SJSA1 (cell line): ENCODE measurements at regions not wholly inside any gene's neighbourhood (a gene's known extent, or its start where the extent isn't known, plus 50 kb on each side); places are given as distances from the start of the nearest gene placed in this dataset.

Source experiments
- DNase-seq, 2 experiments: peaks; one replicate each; pipeline ENCODE4 v3.0.0-alpha.2; 2015 to 2020; ENCODE audit warnings: low spot score in 2 of 2, low read depth in 1 of 2
- H3K27ac ChIP-seq: fragments of 250-450 bp; sonication (Bioruptor Pico); 2 replicates; pipeline ENCODE4 v1.5.1; 2020; ENCODE audit warnings: mild to moderate bottlenecking, moderate library complexity
- H3K27me3 ChIP-seq: fragments of 250-450 bp; sonication (Bioruptor Pico); replicated peaks from 2 replicates; pipeline ENCODE4 v1.5.1; 2020; ENCODE audit warnings: mild to moderate bottlenecking, moderate library complexity
- H3K36me3 ChIP-seq: fragments of 250-450 bp; sonication (Bioruptor Pico); 2 replicates; pipeline ENCODE4 v1.5.1; 2020; ENCODE audit warnings: mild to moderate bottlenecking
- H3K4me1 ChIP-seq: fragments of 250-450 bp; sonication (Bioruptor Pico); replicated peaks from 2 replicates; pipeline ENCODE4 v1.6.1; 2021; ENCODE audit warnings: mild to moderate bottlenecking
- H3K4me3 ChIP-seq: fragments of 250-450 bp; sonication (Bioruptor Pico); 2 replicates; pipeline ENCODE4 v1.5.1; 2020; ENCODE audit warnings: mild to moderate bottlenecking
- H3K9me3 ChIP-seq: fragments of 250-450 bp; sonication (Bioruptor Pico); replicated peaks from 2 replicates; pipeline ENCODE4 v1.5.1; 2020; ENCODE audit warnings: mild to moderate bottlenecking

DNA sequence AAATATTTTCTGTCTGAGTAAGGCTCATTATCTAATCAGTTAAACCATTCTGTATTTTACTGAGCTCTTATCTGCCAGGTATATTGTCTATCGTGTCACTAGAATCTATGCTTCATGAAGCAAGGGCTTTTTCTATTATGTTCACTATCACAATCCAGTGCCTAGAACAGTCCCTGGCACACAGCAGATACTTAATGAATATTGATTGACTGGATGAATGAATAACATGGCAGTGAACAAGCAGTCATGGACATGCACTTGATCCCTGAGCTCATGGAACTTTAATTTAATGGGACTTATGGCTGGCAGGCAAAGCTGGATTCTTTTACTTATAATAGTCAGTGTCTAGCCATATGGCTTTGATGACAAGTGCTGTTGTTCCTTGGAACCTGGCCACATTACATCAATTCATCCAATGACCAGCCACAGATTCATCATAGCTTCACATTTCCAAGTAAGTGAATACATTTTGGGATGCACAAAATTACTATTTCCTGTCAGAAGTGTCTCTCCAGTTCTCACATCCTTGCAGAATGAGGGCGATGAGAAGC, 214.8 kb downstream of the COG6 start:
- H3K27ac ChIP-seq: no peak overlapping the region
- H3K27me3 ChIP-seq: no peaks in the 10 kb centered on the region
- no peak for DNase-seq
- H3K4me3 ChIP-seq: no peak overlapping the region
- no peaks in the 10 kb centered on the region for H3K36me3 ChIP-seq
- H3K4me1 ChIP-seq: peaks cover 1% of the 10 kb centered on the region; the same call in 1 of the 2 replicates
- no peaks in the 10 kb centered on the region for H3K9me3 ChIP-seq

DNA sequence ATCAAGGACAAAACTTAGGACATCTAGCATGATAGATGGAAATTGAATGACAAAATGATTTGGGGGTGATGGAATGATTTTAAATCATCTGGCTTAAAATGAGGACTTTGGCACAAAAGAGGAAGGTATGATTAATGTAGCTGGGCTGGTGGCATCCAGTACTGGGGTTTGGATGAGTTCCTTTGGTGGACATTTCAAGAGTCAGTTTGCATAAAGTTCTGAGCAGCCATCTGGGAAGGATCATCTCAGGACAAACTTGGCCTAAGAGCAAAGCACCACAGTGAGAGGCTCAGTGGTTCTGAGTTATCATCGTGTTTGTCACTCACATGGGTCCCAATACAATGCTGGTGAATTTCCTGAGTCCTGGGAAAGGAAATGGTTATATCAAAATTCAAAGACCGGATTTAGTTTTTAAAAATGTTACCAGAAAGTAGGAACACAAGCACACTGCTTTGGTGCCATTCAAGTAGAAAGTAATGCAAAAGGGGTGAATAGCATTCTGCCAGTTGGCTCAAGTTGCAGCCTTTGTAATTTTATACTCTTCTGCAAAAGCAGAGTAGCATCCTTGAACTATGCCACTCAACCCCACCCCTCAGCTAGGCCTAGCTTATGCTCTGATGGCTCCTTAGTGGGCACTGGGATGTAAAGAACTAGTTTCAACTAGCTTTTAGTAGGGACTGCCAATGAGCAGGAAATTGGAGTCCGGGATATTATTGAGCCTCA, 219.0 kb downstream of the COG6 start:
- no peaks in the 10 kb centered on the region for H3K9me3 ChIP-seq
- peaks cover 16% of the 10 kb centered on the region for H3K4me1 ChIP-seq
- no peaks in the 10 kb centered on the region for H3K27me3 ChIP-seq
- DNase-seq: no peak
- no peak overlapping the region for H3K4me3 ChIP-seq
- H3K27ac ChIP-seq: no peak overlapping the region
- no peaks in the 10 kb centered on the region for H3K36me3 ChIP-seq

- Histone ChIP-seq H3K36me3 (no peaks in the 10 kb centered on the region), H3K27ac (no peak overlapping the region), H3K4me1 (peaks cover 16% of the 10 kb centered on the region), H3K9me3 (no peaks in the 10 kb centered on the region), H3K27me3 (no peaks in the 10 kb centered on the region), H3K4me3 (no peak overlapping the region)
- DNase-seq: no peak
Measured at GRCh38 chr13:39875111-39875987, 219.9 kb downstream of the COG6 start.

GRCh38 chr13:39876258-39876657, 220.8 kb downstream of the COG6 start:
- Histone ChIP-seq H3K36me3 (no peaks in the 10 kb centered on the region), H3K4me1 (peaks cover 16% of the 10 kb centered on the region), H3K4me3 (no peak overlapping the region), H3K27ac (peak overlapping the region; percentile 44), H3K27me3 (no peaks in the 10 kb centered on the region), H3K9me3 (no peaks in the 10 kb centered on the region)
- DNase-seq: peak; percentile 48 to 62

- H3K27ac ChIP-seq: no peak overlapping the region
- DNase-seq: no peak
- H3K36me3 ChIP-seq: no peaks in the 10 kb centered on the region
- H3K4me3 ChIP-seq: no peak overlapping the region
- H3K27me3 ChIP-seq: no peaks in the 10 kb centered on the region
- H3K4me1 ChIP-seq: peaks cover 16% of the 10 kb centered on the region
- H3K9me3 ChIP-seq: no peaks in the 10 kb centered on the region
Measured at GRCh38 chr13:39877134-39877533, 221.7 kb downstream of the COG6 start.

DNA sequence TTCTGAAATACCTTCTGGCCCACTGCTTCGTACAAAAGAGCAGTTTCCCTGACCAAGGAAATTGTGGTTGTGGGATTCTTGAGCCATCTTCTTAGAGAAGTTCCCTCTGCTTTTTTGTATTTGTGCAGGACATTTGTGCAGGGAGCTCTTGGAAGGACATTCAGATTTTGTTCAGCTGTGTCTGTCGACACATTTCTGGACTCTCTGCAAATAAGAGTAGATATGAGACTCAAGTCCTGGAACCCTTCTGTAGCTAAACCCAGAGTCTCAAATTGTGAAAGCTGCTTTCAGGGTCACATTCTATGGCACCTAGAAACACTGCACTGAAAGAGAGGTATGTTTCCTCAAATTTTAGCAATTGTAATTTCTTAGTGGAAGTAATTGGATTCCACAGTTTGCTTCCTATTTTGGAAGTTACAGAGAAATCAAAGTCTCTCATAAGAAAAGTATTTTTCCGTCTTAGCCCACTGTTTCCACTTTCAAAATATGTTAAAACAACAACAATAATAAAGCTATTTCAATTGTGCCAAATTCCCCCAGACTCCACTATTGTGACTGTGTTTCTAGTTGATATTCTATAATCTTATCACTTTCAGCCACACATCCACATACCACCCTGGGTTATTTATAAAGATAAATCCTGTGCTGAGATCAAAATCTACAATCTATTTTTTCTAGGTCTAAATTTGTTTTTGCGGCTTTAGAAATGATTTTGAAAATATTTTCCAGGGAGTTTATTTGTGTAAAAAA, 224.0 kb downstream of the COG6 start:
- no peaks in the 10 kb centered on the region for H3K27me3 ChIP-seq
- H3K9me3 ChIP-seq: no peaks in the 10 kb centered on the region
- no peak overlapping the region for H3K27ac ChIP-seq
- DNase-seq: no peak
- H3K4me3 ChIP-seq: no peak overlapping the region
- H3K4me1 ChIP-seq: peaks cover 16% of the 10 kb centered on the region
- H3K36me3 ChIP-seq: no peaks in the 10 kb centered on the region

DNA sequence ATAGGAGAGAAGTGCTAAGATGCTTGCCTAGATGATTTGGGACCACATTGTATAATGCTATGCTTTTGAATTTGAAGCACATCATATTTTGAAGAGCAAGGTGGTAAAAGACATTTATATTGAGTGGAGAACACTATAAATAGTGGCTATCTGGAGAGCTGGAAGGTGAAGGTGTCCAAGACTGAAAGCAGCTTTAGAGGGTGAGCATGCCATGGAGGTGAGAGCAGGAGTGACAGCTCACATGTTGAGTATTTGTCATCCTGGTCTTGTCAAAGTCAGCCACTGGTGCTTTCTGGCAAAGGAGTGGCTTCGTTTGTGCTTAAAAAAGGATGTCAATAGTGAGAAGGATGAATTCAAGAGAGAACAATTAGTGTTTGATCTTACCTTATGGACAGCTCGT, 225.9 kb downstream of the COG6 start:
- no peak overlapping the region for H3K27ac ChIP-seq
- no peaks in the 10 kb centered on the region for H3K27me3 ChIP-seq

GRCh38 chr13:39881887-39882286, 226.4 kb downstream of the COG6 start:
- Histone ChIP-seq H3K9me3 (no peaks in the 10 kb centered on the region), H3K4me3 (no peak overlapping the region), H3K4me1 (no peaks in the 10 kb centered on the region), H3K27me3 (no peaks in the 10 kb centered on the region), H3K27ac (no peak overlapping the region), H3K36me3 (no peaks in the 10 kb centered on the region)
- DNase-seq: no peak

More for the DNA sequence above, 225.9 kb downstream of the COG6 start:
- Histone ChIP-seq H3K4me3 (no peak overlapping the region), H3K36me3 (no peaks in the 10 kb centered on the region), H3K9me3 (no peaks in the 10 kb centered on the region), H3K4me1 (peaks cover 3% of the 10 kb centered on the region)
- no peak for DNase-seq

- Histone ChIP-seq H3K27ac (no peak overlapping the region), H3K36me3 (no peaks in the 10 kb centered on the region), H3K4me3 (no peak overlapping the region), H3K27me3 (no peaks in the 10 kb centered on the region), H3K4me1 (no peaks in the 10 kb centered on the region), H3K9me3 (no peaks in the 10 kb centered on the region)
- DNase-seq: no peak
Measured at GRCh38 chr13:39884166-39884565, 228.7 kb downstream of the COG6 start.

DNA sequence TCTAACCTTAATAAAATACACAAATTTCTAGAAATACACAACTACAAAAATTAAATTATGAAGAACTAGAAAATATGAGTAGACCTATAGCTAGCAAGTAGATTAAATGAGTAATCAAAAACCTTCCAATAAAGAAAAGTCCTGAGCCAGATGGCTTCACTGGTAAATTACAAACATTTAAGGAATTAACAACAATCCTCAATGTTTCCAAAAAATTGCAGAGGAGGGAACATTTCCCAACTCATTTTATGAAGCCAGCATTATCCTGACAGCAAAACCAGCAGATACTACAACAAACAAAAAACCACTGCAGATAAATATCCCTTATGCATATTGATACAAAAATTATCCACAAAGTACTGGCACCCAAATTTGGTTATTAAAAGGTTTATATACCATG, 230.9 kb downstream of the COG6 start:
- Histone ChIP-seq H3K36me3 (no peaks in the 10 kb centered on the region), H3K4me3 (no peak overlapping the region)
- DNase-seq: no peak

DNA sequence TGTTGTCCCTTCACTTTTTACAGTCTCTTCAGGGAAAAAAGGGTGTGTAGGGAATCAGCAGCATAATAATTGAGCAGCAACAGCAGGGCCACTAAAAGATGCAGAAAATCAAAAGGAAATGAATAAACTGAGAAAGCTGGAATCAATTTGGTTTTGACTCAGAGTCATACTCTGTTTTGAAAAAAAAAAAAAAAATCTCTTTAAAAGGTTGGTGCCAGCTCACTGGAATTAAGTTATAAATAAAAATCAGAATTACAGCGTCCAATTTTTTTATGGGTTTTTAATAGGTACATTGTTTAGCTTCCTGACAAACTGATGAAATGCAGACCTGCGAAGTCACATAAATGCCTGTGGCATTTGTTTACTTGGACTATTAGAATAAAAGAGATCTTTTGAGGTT, 231.9 kb downstream of the COG6 start:
- no peaks in the 10 kb centered on the region for H3K27me3 ChIP-seq
- no peaks in the 10 kb centered on the region for H3K36me3 ChIP-seq
- H3K27ac ChIP-seq: no peak overlapping the region
- no peaks in the 10 kb centered on the region for H3K9me3 ChIP-seq
- H3K4me1 ChIP-seq: no peaks in the 10 kb centered on the region
- no peak for DNase-seq
- no peak overlapping the region for H3K4me3 ChIP-seq

More for the DNA sequence above, 230.9 kb downstream of the COG6 start:
- H3K9me3 ChIP-seq: no peaks in the 10 kb centered on the region
- H3K27me3 ChIP-seq: no peaks in the 10 kb centered on the region
- no peaks in the 10 kb centered on the region for H3K4me1 ChIP-seq
- H3K27ac ChIP-seq: no peak overlapping the region

DNA sequence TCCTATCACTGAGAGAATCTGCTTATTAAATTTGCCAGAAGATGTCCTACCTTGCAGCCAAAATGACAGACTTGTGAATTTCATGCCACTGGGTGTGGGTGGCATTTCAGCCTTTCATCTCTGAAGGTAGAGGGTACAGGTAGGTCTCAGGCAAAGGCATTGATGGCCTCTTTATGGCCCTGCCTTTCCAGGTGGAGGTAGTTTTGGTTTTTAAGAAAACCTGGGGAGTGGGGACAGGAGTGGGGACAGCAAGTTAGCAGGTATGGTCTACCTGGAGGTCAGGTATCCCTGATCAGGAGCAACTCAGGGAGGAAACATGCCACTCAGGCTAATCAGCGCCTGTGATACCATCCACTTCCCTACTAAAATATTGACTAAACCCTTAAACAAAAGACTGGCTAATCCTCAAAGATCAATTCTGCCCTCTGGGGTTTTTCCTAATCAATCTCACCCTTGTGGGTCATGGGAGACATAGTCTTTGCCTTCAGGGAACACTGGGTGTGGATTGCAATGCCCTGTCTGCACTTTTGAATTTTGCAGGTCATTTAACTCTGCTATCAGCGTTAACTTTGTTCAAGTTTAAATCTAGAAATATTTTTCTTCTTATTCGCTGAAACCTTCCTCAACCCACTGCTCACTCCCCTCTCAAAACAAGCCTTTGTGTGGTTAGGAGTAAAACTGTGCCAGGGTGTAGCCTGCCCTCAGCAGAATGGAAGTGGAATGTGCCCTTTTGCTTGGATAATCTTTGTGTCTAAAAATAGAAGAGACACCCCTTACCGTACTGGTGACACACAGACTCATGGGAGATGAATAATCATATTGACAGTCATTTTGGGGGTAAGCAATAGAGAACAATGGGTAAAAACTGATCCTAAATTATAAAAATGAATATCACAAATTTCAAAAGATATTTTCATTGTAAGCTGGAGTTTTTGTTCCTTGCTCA, 233.7 kb downstream of the COG6 start:
- H3K4me3 ChIP-seq: no peak overlapping the region
- DNase-seq: no peak
- H3K27me3 ChIP-seq: no peaks in the 10 kb centered on the region
- no peaks in the 10 kb centered on the region for H3K36me3 ChIP-seq
- 0 out of 2 replicates have a peak, but pooled peaks cover under 1% of the 10 kb centered on the region for H3K4me1 ChIP-seq
- no peaks in the 10 kb centered on the region for H3K9me3 ChIP-seq
- H3K27ac ChIP-seq: no peak overlapping the region

DNA sequence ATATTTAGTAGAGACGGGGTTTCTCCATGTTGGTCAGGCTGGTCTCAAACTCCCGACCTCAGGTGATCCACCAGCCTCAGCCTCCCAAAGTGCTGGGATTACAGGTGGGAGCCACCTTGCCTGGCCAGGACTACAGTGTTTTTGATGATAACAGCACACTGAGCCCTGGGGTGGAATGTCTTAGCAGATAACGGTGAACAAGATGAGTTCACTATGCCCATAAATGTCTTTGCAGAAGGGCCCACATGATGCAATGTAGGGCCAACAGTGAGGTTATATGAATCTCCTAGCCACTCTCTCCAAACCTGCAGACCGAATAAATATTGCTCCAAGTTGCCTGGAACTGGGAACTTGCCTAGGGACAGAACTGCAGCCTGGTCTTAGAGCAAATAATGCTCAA, 235.1 kb downstream of the COG6 start:
- no peaks in the 10 kb centered on the region for H3K9me3 ChIP-seq
- 0 out of 2 replicates have a peak, but pooled peaks cover 5% of the 10 kb centered on the region for H3K4me1 ChIP-seq
- H3K27me3 ChIP-seq: no peaks in the 10 kb centered on the region
- no peak overlapping the region for H3K27ac ChIP-seq
- no peaks in the 10 kb centered on the region for H3K36me3 ChIP-seq
- no peak overlapping the region for H3K4me3 ChIP-seq
- DNase-seq: no peak
